Anterior cingulate cortex (tissue), 58 donors: ENCODE measurements at regions not wholly inside any gene's neighbourhood (a gene's known extent, or its start where the extent isn't known, plus 50 kb on each side); places are given as distances from the start of the nearest gene placed in this dataset.

Source experiments
- DNase-seq, 58 donors: peaks; one replicate each; lab custom pipeline; 2025; lab: John Stamatoyannopoulos, UW

- no peak for DNase-seq
These were observed 290.9 kb downstream of the MAF start for GRCh38 chr16:79309606-79310005.

GRCh38 chr16:79307214-79307613 lies 293.3 kb downstream of the MAF start:
- DNase-seq, result peak in 36 of 58 donors; percentile 4 to 64 (median 30)

DNA sequence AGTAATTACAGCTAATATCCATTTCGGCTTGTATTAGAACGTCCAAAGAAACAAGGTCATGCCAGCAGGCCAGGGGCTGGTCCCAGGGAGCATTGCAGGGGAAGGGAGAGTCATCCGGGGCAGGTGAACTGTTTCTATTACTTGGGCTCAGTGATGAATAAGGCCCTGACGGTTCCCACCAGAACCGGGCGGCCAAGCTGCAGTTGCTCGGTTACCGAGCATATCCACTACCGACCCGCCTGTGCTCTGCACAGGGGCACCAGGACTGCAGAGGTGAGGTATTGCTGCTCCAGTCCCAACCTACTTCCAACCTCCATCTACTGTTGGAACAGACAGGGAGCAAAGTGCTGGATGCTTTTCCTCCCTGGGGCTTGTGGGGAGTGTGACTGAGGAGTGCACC lies 295.5 kb downstream of the MAF start:
- DNase-seq, result peak in 1 of 58 donors; percentile 12

GRCh38 chr16:79303959-79304387 lies 296.6 kb downstream of the MAF start:
- DNase-seq, result no peak

DNA sequence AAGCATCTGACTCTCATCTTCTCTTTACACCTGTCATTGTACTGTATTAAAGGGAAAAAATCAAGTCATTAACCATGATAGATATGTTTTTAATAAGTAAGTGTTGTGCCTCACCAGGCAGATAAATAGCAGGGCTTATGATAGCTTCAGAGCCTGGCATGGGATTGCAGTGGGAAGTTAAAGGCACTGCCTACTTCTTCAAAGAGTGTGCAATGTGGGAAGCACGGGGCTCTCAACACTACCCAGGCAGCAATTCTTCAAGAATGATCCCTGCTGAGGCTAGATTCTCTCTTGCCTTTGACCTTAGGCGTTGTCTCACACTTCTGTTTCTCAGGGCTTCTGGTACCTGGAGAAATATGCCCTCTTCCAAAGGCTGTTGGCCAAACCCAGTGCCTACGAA lies 297.3 kb downstream of the MAF start:
- DNase-seq, result no peak

DNA sequence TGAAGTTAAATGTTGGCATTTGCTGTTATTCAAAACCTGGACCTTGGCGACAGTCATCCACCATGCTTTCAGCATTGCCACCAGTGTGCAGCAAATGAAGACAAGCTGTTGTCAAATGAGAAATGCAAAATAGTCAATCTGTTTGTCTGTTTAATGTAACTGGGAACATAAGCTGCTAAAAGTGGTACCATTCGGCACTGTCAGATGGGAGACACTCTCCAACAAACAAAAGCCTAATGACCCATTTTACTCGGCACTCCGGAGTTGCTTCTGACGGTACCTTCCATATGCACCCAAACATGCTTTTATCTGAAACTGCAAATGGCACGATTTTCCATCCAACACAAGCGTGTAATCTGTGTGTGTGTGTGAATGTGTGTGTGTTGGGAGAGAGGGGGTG lies 297.8 kb downstream of the MAF start:
- no peak for DNase-seq

DNA sequence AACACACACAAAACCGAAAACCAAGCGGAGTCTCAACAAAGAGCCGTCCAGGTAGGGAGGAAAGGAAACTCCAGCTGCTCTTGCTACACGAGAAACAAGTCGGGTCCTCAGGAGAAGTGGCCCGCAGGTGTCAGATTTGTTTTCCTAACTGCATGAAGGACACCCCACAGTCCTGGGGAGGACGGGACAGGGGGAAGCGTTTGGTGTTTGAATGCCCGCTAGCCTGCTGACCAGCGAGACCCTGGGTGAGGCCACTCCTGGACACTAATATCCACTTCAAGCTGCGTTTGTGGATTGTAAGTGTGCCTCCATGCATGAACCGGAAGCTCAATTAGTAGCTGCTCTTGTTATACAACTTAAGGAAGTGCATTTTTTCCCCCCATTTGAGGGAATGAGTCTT lies 299.5 kb downstream of the MAF start:
- DNase-seq, result no peak

DNA sequence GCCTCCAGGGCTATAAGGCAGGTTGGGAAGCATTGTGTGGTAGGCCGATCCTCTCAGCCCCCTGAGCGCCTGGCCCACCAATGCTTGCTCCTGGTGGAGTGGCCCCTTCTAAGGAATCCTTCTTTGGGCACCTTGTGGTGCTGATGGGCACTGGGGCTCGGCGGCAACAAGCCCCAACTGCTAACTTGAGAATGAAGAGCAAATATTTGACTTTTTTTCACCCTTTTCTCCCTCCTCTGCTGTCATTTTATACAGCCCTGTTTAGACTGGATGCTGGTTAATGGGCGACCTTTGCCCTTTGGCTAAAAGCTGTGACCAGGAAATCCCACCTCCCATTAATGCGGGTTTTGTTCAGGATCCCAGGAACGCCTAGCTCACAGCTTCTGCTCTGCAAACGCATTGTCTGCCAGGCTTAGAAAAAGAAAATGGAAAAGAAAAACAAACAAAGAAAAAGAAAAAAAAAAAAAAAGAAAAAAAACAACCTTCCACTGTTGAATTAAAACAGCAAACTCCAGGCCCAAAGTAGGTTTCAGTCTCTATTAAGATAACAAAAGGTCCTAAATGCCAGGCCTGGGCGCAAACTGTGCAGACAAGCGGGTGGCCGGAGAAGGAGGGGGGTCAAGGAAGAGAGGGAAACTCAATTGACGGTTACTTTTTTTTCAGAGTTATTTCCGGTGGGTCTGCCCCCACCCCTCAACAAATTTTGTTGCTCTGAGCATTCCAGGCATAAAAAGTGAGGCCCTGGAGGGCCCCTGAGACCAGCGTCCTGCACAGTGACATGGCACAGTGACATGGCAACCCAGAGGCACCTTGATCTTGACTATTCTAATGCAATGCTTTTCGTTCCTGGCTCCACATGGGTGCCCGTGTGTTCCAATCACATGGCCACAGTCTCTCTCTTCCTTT lies 301.4 kb downstream of the MAF start:
- no peak for DNase-seq

DNA sequence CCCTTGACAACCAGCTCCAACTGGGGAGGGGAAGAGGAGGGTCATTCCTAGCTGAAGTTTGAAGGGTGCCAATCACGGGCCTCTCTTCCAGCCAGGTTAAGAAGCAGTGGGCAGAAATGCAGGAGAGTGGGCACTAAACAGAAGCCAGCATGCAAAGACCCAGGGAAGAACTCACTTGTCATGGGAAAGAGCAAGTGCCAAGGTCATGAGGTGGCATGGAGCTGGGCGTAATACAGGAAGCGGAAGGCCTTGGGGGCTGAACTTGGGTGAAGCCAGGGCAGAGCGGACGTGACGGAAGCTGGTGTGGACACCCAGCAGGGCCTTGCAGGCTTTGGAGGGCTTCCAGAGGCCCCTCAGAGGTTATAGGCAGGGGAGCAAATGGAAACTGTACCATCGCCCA lies 302.1 kb downstream of the MAF start:
- DNase-seq, result no peak

DNA sequence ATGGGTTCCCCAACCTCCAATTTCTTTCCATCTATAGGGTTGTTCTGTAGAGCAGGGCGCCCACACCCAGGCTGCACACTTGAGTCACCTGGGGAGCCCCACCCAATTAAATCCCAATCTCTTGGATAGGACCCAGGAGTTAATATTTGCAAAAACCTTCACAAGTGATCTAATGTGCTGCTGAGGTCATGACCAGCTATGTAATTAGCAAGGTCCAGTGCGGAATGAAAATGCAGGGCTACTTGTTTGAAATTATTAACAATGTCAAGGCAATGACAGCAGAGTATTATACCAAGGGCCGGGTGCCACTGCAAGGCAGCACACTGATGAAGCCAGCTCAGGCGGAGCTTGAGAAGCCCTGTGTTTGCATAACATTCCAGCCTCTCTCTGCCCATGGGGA lies 302.7 kb downstream of the MAF start:
- DNase-seq, result no peak

DNA sequence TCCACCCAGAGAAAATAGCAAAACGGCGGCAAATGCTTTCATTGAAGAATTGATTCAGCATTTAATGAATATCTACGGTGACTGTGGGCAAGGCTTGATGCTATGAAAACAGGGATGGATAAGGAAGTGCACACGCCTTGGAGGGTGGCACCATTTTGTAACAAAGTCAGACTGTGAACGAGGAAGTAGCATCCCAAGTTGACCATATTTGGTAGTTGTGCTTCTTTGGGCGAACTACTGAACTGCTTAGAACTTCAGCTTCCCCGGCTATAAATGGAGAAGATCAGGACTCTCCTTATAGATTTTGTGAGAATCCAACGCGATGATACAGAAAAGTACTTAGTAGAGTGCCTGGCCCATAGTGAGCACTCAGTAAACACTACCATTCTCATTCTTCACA lies 303.2 kb downstream of the MAF start:
- no peak for DNase-seq

DNA sequence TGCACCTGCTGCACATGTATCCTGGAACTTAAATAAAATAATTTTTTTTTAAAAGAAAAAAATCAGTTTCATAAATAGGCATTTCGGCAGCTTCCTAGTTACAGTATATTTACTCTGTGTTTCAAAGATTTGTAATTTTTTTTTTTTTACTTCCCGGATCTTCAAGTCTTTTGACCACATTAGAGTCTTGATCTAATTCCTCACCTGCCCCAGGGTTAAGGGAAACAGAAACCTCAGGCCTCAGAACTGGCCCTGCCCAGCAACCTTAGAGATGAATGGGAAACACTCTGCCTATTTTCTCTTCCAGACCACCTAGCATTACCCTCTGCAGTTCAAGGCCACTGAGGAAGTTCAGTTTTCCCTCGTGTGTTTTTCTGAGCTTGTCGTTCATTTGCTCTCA lies 304.0 kb downstream of the MAF start:
- DNase-seq, result no peak

- no peak for DNase-seq
These were observed 304.8 kb downstream of the MAF start for GRCh38 chr16:79295746-79296145.

DNA sequence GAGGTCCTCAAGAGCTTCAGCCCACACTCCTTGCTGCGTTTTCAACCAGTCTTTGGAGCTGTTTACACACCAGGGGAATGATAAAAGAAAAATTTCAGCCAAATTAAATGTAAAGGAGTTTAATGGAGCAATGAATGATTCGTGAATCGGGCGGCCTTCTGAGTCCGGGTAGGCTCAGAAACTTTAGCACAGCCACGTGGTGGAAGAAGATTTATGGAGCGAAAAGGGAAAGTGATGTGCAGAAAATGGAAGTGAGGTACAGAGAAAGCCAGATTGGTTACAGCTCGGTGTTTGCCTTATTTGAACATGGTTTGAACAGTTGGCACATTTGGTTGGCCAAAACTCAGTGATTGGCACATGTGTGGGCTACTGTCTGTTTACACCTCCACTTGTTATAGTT lies 305.4 kb downstream of the MAF start:
- no peak for DNase-seq

DNA sequence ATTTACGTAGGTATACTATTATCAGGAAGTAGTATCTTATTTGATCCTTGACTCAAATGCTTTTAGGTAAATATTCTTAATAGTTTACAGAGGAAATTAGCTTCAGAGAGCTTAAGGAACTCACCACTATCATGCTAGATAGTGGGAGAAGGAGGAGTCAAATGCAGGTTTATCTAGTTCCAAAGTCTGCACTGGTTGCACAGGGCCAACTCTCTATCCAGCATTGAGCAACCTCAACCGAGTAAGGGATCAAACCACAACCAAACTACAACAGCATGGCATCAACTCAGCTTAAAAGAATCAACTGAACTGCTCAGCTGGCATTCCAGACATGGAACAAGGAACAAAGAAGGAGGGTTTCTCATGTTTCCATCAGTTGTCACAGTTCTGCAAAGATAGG lies 306.0 kb downstream of the MAF start:
- no peak for DNase-seq

DNA sequence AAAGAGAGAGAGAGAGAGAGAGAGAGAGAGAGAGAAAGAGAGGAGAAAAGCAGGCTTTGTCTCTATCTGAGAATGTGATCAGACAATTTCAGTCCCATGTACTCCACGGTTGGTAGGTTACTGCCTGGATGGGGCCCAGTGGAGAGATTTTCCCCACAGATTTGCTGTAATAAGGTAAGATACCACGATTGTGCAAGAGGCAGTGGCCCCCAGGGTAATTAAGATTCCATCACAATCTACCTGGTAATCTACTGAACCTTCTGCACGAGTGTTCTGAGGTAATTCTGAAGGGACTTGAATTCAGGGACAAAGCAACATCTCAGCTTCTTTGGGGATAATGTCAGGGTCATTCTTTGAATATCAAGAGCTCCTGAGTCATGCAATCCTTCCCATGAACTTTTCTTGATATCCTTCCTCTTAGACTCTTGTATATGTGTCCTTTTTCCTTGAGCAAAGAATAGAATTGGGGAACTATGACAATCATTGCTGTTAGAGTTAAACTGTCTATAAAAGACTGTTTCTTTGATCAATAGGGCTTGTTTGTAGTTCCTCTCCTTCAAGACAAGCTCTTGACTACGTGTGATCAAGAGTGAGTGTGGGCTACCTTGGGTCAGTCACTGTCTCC lies 306.6 kb downstream of the MAF start:
- DNase-seq, result no peak

- DNase-seq, result no peak
These were observed 312.5 kb downstream of the MAF start for GRCh38 chr16:79288066-79288465.

GRCh38 chr16:79287424-79287917 lies 313.1 kb downstream of the MAF start:
- peak in 1 of 58 donors; percentile 21 for DNase-seq

DNA sequence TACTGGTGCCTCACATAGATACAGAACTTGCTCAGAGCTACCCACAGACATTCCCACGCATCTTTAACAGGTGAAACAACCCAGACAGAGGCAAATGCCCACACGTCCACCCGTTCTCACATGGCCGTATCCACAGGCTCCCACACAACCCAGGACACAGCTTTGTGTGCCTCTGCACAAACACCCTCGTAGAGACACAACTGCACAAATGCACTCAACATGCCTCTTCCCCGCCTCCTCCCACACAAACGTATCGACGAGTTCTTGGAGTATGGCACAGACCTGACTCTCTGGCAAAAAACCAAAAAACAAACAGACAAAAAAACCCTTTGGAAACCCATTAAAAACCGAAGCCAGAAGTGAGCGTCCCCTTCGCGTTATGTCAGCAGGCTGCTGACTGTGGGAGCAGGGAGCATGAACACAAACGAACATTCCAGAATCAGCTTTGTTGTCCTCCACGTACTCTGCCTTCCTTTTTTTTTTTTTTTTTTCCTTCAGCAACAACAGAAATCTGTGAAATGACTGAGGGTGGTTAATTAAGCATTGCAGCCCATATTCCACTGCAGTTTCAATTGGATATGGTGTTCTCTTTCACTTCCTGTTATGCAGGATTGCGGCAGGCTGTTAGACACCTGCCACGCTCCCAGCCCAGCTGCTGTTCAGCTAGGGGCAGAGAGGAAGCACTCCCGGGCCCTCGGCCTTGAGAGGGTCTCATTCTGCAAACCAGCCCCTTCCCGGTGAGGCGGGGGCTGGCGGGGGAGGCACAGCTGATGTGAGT lies 313.7 kb downstream of the MAF start:
- peak in 49 of 58 donors; percentile 10 to 70 (median 31) for DNase-seq

GRCh38 chr16:79284766-79285165 lies 315.8 kb downstream of the MAF start:
- DNase-seq, result peak in 1 of 58 donors; percentile 31

DNA sequence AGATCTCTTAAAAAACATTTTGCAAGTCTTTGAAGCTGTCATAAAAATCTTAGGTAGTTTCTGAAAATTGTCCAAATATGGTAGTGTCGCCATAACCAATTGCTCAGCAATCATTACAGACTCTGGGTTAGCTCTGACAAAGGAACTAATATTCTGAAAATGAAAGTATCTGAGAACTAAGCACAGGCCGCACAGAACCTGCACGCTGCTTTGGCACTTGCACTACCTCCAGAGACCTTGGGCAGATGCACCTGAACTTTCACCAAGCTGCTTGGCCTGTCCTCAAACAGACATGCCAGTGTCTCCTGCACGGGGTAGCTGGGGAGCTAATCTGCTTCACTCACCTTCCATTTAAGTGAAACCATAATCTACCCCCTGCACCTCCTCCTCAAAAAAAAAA lies 317.0 kb downstream of the MAF start:
- DNase-seq, result no peak
